ENCODE measurements at regions not wholly inside any gene's neighbourhood (a gene's known extent, or its start where the extent isn't known, plus 50 kb on each side); places are given as distances from the start of the nearest gene placed in this dataset.

- DNase-seq (ENCODE audit: low read depth in 2 of 2), result no peak
- no peak overlapping the region for H3K4me3 ChIP-seq (replicated peaks in 1 of 2; ENCODE audit: low read depth in 2 of 2, low read length in 2 of 2)
- no peak for TF ChIP-seq CTCF (IDR thresholded peaks at IDR 0.05; ENCODE audit: low read depth, low read length)
These were observed 497.3 kb upstream of the BOD1L1 start for GRCh38 chr4:14124816-14125215.

GRCh38 chr4:14125375-14126129, 498.0 kb upstream of the BOD1L1 start:
- DNase-seq (ENCODE audit: low read depth in 2 of 2), result no peak
- no peak for TF ChIP-seq CTCF (IDR thresholded peaks at IDR 0.05; ENCODE audit: low read depth, low read length)

GRCh38 chr4:14130551-14130950, 503.0 kb upstream of the BOD1L1 start:
- peak; percentile 20 to 62 for DNase-seq (ENCODE audit: low read depth in 2 of 2)
- no peak overlapping the region for H3K4me3 ChIP-seq (replicated peaks in 1 of 2; ENCODE audit: low read depth in 2 of 2, low read length in 2 of 2)
- no peak for TF ChIP-seq CTCF (IDR thresholded peaks at IDR 0.05; ENCODE audit: low read depth, low read length)

More at GRCh38 chr4:14125375-14126129, 498.0 kb upstream of the BOD1L1 start:
- no peak overlapping the region for H3K4me3 ChIP-seq (replicated peaks in 1 of 2; ENCODE audit: low read depth in 2 of 2, low read length in 2 of 2)

GRCh38 chr4:14131335-14131734, 503.8 kb upstream of the BOD1L1 start:
- TF ChIP-seq CTCF (IDR thresholded peaks at IDR 0.05; ENCODE audit: low read depth, low read length), result no peak
- no peak for DNase-seq (ENCODE audit: low read depth in 2 of 2)
- no peak overlapping the region for H3K4me3 ChIP-seq (replicated peaks in 1 of 2; ENCODE audit: low read depth in 2 of 2, low read length in 2 of 2)

- TF ChIP-seq CTCF (IDR thresholded peaks at IDR 0.05; ENCODE audit: low read depth, low read length), result no peak
- no peak overlapping the region for H3K4me3 ChIP-seq (replicated peaks in 1 of 2; ENCODE audit: low read depth in 2 of 2, low read length in 2 of 2)
- no peak for DNase-seq (ENCODE audit: low read depth in 2 of 2)
These were observed 504.8 kb upstream of the BOD1L1 start for GRCh38 chr4:14132301-14132700.

GRCh38 chr4:14138106-14138505, 510.6 kb upstream of the BOD1L1 start:
- H3K4me3 ChIP-seq (replicated peaks in 1 of 2; ENCODE audit: low read depth in 2 of 2, low read length in 2 of 2), result no peak overlapping the region
- no peak for DNase-seq (ENCODE audit: low read depth in 2 of 2)
- no peak for TF ChIP-seq CTCF (IDR thresholded peaks at IDR 0.05; ENCODE audit: low read depth, low read length)

- peak in 1 of 2 donors; percentile 7 for DNase-seq (ENCODE audit: low read depth in 2 of 2)
- TF ChIP-seq CTCF (IDR thresholded peaks at IDR 0.05; ENCODE audit: low read depth, low read length), result no peak
- no peak overlapping the region for H3K4me3 ChIP-seq (replicated peaks in 1 of 2; ENCODE audit: low read depth in 2 of 2, low read length in 2 of 2)
These were observed 516.4 kb upstream of the BOD1L1 start for GRCh38 chr4:14143892-14144291.

All from cardiac fibroblast (primary cell).